ENCODE measurements at regions not wholly inside any gene's neighbourhood (a gene's known extent, or its start where the extent isn't known, plus 50 kb on each side); places are given as distances from the start of the nearest gene placed in this dataset.

DNA sequence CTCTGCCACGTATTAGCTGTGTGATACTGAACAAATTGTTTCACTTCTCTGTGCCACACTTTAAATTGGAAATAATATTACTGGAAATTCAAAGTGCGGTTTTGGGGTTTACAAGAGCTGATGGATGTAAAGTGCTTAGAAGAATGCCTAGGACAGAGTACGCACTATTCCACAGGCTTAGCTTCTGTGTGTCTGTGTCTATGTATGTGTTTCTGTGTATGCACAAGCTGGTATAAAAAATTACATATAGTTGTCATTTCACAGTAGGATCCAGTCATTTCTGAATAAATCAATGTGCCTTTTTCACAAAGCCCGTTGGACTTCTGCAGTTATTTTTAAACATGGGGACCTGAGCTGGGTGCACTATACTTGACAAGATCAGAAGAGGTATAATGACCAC is 370.4 kb downstream of the TUSC7 start:
- no peak for DNase-seq (ENCODE audit: low spot score)

DNA sequence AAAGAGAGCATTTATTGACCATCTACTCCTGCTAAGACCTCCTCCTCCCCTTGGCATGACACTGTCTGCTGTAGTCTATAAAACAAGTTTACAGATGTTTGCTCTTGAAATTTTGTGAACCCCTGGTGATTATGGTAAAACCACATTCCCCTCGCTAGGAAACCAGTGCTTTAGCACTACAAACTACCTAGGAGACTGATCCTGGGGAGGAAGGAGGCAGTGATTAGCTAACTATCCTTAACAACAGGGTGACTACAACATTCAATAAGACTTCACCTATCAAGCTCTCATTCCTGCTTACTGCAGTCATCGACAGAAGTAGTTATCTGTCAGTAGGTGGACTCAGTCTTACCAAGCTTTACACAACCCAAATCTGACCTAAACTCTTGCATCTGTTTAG is 371.3 kb downstream of the TUSC7 start:
- no peak for DNase-seq (ENCODE audit: low spot score)

DNA sequence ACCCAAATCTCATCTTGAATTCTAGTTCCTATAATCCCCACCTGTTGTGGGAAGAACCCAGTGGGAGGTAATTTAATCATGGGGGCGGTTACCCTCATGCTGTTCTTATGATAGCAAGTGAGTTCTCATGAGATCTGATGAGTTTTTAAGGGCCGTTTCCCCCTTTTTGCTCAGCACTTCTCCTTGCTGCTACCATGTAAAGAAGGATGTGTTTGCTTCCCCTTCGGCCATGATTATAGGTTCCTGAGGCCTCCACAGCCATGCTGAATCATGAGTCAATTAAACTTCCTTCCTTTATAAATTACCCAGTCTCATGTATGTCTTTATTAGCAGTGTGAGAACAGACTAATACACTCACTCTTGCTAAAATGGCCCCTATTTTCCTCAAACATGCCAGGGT is 374.7 kb downstream of the TUSC7 start:
- DNase-seq (ENCODE audit: low spot score) = no peak

DNA sequence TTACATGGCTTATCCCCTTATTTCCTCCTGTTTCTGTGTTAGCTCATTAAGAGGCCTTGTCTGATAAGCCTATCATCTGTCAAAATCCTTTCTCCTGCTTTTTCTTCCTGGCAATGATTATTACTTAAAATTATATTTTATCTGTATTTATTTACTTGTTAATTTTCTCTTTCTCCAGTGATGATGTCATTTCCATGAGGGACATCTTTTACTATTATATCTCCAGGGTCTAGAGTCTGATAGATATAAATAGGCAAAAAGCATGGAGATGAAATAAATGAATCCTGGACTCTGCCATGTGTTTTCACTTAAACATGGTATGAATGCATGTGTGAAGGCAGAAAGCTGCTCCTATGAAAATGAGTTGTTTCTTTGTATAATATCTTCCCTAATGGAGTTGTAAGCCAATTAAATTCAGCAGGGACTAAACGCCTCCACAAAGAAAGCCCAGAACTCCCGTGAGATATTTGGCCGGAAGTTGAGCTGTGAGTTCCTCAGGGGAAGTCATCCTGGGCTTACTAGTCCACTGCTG is 375.2 kb downstream of the TUSC7 start:
- DNase-seq (ENCODE audit: low spot score) = no peak

DNA sequence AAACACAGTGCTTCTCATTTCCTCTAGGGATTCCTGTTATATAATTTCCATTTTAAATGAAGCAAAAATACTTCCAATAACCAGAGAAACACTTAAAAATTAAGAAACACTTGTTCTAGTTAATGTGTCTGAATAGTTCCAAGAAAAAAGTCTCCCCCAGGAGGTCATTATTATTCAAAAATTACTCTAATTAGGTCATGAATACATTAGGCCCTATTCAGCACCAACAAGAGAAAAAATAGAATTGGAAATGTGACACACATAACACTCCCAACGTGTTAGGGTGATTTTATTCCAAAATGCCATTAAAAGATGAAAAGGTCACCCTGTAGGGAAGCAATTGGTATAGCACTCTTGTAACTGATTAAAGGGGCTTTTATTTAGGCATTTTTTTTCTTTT is 382.1 kb downstream of the TUSC7 start:
- DNase-seq (ENCODE audit: low spot score) = no peak

DNA sequence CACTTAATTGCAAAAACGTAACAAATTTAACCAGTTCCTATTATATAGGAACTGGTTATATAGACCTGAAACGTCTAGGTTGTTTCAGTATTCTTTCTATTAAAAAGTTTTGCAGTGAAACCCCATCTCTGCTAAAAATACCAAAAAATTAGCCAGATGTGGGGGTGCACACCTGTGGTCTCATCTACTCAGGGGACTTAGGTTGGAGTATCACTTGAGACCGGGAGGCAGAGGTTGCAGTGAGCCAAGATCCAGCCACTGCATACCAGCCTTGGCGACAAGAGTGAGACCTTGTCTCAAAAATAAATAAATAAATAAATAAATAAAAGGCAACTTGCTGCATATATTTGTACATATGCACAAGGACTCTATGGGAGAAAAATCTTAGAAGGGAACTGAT is 387.0 kb downstream of the TUSC7 start:
- no peak for DNase-seq (ENCODE audit: low spot score)

DNA sequence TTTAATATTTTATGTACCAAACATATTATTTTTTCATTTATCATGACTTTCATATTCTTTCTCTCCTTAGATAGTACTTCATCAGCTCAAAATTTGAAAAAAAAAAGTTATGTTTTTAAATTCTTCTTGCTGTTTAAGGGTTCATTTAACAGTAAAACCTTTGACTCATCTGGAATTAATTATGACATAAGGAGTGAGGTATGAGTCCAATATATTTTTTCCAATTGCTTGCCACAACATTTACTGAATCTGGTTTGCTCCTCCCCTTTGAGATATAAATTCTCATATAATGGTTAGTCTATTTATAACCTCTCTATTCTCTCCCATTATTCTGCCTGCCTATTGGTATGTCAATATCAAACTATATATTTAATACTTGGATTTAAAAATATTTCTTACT is 387.8 kb downstream of the TUSC7 start:
- DNase-seq (ENCODE audit: low spot score) = no peak

DNA sequence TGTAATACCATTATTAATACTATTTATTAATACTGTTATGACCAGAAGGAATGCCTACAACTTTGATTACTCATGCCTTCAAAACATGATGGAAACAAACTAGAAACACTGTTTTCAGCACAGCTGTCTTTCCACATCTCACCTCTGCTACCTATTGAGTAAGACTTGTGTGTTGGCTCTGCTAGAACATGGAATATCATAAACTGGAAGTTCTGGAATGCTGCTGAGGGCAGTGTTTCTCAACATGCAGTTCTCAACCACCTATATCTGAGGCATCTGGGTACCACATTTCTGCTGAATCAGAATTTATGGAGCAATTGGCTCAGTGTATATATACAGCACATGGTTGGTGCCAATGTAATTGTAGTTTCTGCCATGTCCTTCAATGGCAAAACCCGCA is 392.1 kb downstream of the TUSC7 start:
- DNase-seq (ENCODE audit: low spot score) = no peak

DNA sequence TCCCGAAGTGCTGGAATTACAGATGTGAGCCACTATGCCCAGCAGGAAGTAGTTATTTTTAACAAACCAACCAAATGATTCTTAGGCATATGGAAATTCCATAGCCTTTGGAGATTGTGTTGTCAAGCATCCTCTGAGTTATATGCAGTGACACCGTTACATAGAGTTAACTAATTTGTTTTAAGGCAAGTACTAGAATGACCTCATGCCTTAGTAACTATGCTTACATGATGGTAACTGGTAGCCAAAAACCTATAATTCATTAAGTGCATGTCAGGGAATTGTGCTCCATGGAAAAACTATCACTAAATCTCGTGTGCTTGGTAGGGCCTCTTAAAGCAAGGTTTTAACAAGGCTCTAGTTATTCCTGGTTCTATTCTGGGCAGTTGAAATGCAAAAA is 392.8 kb downstream of the TUSC7 start:
- no peak for DNase-seq (ENCODE audit: low spot score)

DNA sequence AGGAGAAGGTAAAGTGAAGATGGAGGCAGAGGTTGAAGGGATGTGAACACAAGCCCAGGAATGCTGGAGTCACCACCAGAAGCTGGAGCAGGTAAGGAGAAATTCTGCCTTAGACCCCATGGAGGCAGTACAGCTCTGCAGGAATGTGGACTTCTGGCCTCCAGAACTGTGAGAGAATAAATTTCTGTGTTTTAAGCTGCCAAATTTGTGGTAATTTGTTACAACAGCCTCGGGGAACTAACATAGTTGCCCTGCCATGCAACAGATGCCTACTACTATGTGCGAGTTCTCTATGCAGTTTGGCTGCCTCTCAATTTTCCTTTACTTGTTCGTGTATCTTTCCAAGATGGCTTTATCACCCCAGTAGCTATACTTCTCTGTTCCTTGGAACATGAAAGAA is 394.1 kb downstream of the TUSC7 start:
- no peak for DNase-seq (ENCODE audit: low spot score)

DNA sequence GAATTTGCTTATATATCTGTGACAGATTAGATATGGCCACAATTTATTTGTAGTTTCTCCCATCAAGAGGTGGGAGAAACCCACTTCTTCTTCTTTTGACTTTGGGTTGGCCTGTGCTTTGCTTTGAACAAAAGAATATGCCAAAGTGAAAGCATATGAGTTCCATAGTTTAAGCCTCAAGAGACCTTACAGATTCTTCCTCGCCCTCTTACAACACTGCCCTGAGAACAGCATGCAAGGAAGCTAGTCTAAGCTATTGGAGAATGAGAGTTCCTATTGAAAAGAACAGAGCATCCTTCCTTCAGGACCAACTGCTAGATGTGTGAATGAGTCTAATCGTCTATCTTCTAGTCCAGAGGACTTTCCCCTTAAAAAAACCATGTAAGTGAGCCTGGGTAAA is 394.8 kb downstream of the TUSC7 start:
- no peak for DNase-seq (ENCODE audit: low spot score)

DNA sequence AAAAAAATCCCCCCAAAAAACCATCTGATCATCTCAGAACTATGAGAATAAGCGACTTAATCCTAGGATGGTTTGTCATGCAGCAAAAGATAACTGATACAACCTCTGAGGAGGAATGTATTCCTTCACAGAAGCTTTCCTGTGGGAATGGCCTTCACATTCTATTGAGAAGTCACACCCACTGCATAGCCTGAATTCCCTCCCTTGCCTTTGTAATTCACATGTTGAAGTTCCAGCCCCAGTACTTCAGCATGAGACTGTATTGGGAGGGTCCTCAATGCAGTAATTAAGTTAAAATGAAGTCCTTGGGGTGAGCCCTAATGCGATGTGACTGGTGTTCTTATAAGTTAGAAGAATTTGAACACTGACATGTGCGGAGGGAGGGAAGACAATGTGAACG is 395.2 kb downstream of the TUSC7 start:
- no peak for DNase-seq (ENCODE audit: low spot score)

DNA sequence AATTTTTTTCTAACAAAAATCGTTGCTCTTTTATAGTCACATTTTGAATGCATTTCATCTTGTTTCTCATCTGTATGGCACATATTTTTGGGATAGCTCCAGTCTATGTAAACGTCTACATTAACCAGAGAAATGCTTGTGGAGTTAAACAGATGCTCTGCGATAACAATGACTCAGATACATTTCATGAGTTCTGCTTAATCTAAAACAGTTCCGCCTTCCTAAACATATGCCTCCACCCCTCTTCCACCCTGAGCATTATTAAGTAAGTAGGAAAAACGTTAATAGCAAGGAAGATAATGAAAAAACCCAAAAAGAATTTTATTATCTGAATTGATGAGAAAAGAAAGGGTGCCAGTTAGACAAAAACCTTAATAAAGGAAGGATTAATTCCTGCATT is 396.1 kb downstream of the TUSC7 start:
- DNase-seq (ENCODE audit: low spot score) = no peak

DNA sequence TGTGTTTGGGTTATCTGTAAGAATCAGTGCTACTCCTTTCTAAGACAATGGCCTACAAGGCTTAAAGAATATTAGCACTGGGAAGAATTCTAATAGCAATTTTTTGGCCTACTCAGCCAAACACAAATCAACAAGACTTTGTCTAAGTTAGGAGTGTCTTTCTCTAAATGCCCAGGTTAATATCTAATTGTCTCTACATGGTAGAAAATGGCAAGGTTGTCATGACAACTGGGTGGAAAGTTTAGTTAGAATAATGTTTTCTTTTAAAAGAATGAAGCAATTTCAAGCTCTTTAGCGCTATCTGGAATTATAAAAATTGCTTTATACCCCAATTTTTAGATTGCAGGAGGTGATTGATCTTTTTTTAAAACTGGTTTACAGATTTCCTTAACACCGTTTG is 396.8 kb downstream of the TUSC7 start:
- DNase-seq (ENCODE audit: low spot score) = no peak

DNA sequence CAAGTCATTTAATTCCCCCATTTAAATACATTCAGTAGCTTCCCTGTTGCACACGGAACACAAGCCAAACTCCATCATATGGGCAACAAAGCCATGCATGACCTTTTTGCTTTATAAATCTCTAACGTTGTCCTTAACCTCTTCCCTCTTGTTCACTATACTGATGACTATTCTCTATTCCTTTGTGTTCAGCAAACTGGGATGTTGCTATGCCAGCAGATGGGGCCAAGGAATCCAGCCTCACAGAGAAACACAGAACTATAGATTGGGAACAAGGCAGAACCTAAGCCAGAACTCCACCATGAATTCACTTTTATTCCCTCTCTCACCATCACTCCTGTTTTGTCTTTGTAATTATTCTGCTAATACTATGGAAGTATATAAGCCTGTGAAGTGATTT is 398.4 kb downstream of the TUSC7 start:
- no peak for DNase-seq (ENCODE audit: low spot score)

DNA sequence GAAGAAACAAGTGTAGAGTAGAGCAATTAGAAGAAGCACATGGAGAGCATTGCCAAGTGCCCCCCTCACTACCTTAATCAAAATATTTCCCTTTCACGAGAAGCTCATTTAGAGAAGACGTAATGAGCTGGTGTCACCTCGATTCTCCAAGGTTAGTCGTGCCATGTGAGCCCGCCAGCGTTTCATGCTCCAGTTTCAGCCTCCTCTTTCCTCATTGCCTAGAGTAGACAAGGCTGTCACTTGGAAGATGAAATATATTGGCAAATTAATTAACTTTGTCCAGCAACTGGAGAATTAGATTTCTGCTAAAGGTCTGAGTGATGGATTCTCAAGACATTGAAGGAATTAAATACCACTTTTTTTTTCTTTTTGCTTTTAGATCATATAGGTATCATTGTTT is 399.6 kb downstream of the TUSC7 start:
- DNase-seq (ENCODE audit: low spot score) = no peak

DNA sequence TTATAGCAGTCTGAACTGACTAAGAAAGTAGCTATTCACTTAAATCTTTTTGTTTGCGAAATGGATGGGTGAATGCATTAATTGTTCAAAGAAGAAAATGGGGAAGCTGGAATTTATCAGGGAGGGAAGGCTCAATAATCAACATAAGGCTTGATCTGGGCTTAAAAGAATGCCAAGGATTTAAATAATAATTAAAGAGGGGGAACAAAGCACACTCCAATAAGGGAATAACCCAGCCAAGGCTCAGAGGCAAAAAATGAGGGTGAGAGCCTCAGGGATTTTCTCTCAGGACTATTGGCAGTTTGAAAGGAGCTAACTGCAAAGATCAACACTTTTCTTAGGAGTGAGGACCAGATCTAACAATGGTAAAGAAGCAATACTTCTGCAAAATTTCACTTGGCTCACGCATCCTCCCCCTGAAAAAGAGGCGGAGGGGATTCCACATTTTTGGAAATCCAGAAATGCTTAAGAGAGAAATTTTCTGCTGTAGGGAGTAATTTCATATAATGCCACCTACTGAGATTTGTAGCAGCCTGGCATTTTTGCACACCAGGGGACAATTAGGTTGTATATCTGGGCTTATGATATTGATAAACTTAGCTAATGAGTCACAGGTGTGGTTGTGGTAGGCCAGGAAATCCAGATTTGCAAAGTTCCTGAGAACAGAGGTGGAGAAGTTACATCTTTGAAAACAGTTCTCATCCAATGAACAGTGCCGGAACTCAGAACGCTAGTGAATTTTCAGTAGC is 405.1 kb downstream of the TUSC7 start:
- no peak for DNase-seq (ENCODE audit: low spot score)

DNA sequence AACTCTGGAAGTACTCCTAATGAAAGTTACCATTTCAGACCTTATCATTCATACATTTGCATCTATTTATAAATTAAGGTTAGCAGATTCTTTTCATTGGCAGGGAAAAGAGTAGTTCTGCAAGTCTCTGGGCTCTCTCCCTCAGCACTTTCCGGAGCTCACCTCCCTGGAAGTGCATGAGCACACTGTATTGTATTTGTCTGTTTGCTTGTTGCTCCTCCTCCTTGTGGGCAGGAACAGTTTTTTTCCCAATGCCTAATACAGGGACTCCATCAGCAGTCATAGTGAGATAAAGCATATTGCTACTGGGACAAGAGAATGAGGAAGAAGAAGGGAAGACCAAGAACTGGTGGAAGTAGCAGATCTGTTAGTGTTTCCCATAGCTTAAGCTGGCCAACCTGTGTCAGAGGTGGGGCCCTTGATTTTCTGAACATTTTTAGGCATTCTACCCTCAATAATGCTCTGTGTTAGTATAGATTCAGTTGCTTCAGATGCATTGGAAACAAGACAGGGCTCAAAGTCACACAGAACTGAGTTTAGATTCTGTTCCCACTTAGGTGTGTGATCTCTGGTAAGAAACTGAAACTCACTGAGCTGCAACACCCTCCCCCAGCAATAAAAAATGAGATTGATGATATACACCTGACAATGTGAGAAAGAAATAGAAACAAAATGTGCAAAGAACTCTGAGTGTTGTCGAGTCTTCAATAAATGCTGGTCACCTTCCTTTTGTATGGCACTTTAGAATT is 407.8 kb downstream of the TUSC7 start:
- no peak for DNase-seq (ENCODE audit: low spot score)

DNA sequence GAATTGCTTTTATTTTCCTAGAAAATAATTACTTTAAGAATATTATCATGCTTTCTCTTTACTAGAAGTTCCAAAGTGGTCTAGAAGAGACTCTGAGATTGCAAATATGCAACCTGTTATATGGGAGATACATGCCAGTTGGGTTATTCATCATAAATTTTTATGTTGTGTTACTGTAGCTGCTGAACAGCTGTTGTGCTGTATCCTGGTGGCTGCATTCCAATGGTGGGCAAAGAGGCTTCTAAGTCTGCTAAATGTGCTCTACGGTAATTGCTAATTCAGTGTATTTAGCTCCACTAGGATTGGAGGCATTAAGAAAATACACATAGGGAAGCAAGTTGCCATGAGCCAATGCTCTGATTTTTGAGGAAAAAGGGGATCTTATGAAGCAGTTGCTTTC is 409.0 kb downstream of the TUSC7 start:
- DNase-seq (ENCODE audit: low spot score) = no peak

DNA sequence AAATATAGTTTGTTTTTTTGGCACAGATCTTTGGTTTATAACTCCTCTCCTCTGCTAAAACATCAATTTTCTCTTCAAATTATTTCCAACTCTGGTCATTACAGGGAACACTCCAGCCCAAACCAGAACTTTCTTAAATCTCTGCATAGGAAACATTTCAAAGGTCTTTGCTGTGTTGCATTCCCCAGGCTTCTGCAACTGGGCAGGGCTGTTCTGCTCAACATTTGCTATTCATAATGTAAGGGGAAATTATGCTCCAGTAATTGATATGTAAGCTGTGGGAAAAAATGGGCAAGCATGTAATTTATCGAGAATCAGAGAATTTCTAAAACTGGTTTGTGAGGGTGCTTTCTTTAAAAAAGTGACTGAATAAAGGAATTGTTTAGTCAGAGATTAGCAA is 410.4 kb downstream of the TUSC7 start:
- DNase-seq (ENCODE audit: low spot score) = no peak

DNA sequence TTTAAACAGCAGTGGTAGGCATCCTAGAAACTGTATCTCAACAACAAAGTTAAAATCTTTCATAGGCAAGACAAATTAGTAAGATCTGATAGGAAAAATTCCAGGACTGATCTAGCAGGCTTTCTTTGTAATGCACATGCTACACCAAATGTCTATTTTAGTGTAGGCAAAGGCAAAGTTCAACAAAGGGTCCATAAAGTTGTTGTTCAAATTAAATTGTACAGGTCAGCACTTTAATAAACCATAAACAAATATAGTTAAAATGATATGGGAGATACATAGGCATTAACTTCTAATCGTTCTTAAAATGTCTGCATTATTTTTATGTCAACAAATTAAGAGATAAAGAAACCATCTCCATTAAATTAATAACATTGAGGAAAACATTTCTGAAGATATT is 413.0 kb downstream of the TUSC7 start:
- DNase-seq (ENCODE audit: low spot score) = no peak

DNA sequence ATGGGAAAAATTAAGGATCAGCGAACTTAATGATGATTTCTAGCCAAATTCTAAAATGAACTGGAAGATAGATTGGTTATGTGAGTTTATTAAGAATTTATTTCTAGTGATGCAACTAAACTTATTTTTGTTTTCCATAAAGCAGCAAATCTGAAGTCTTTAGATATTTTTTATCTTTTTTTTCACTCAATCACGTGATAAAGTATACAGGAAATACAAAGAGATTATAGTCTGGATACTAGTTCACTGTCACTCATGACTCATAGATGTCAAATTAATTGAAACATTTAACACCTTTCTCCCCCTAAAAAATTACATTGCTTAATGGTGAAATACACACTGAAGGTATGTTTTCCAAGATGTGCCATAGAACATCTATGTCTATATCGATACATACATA is 416.9 kb downstream of the TUSC7 start:
- no peak for DNase-seq (ENCODE audit: low spot score)

DNA sequence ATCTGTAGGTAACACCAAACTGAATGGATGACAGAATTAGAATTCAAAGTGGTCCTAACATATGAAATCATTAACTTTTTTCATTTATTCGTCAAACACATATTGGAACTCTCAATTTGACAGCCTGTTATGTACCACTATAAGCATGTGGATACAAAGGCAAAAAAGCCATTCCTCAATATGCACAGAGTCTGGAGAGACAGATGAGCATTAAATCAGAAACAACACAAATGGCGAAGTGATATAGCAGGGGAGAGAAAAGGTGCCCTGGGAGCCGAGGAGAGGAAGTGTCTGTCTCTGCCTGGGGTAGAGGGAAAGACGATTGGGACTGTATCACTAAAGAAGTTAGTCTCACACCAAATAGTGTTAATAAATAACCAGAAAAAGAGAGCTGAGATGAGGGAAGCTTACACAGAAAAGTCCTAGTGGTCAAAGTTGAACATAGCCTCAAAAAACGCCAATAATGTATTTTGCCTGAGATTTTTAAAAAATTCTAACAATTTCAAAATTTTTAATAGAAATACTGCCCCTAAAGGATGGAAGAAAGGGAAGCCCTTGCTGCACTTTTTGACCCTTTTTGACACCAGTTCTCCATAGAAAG is 417.5 kb downstream of the TUSC7 start:
- DNase-seq (ENCODE audit: low spot score) = no peak

Data from activated CD4-positive, alpha-beta T cell treated with anti-CD3 and anti-CD28 coated beads, Interleukin-2, Interleukin-4, amounts not matched to agents 100 ng/mL and 50 ng/mL, durations not matched to agents 16 hours and 8 hours (primary cell).